ENCODE measurements at regions not wholly inside any gene's neighbourhood (a gene's known extent, or its start where the extent isn't known, plus 50 kb on each side); places are given as distances from the start of the nearest gene placed in this dataset.

DNA sequence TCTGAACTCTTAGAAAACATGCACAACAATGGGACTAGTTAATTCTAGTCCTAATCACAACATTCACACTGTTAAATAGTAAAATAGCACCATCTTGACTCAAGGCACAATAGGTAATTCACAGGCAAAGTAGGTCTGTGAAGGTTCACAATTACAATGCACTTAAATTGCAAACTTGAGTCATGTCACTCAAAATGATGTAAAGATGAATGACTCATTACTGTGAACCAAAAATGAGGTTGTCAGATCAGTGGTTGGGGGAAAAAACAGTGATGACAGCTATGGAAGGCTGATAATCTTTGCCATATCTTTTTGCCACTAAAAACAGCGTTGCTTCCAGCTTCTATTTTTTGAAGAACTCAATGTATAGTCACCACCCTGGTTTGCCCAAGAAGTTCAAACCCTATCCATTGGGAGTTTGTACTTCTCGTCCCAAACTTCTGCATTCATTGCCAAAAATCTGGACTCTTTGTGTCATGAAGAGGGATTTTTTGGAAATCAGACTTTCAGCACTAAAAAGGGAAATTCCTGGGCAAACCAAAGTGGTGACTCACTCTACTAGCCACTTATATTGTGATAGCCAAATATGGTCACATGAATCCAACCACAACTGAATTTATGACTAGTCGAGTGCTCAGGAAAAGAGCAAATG, 200.9 kb upstream of the TMTC4 start:
- intact Hi-C loops (cut with micrococcal nuclease), result no loop called here
- TF ChIP-seq CTCF (IDR thresholded peaks at IDR 0.05 in 2 of 3, conservative IDR thresholded peaks at IDR 0.05 in 1 of 3; ENCODE audit: borderline replicate concordance in 1 of 3, insufficient read depth in 1 of 3, low read depth in 2 of 3, low read length in 2 of 3) (no peak), POLR2AphosphoS5 (IDR thresholded peaks at IDR 0.05; ENCODE audit: low read depth, low read length) (no peak), CEBPB (IDR thresholded peaks at IDR 0.05; ENCODE audit: low read depth) (no peak), RAD21 (IDR thresholded peaks at IDR 0.05; ENCODE audit: low read depth) (no peak), SP1 (IDR thresholded peaks at IDR 0.05; ENCODE audit: low read depth) (no peak)
- Histone ChIP-seq H3K9ac (ENCODE audit: low read length) (no peak overlapping the region), H3K4me3 (replicated peaks in 1 of 2; ENCODE audit: low read depth in 1 of 2, low read length in 2 of 2) (no peak overlapping the region), H3K79me2 (ENCODE audit: insufficient read depth, low read length) (no peaks in the 10 kb centered on the region), H3K27ac (ENCODE audit: low read depth, low read length) (no peak overlapping the region), H3K4me1 (ENCODE audit: control insufficient read depth in 1 of 2, insufficient read depth in 2 of 2, low read length in 2 of 2) (no peaks in the 10 kb centered on the region), H4K20me1 (ENCODE audit: insufficient read depth) (no peaks in the 10 kb centered on the region), H3K36me3 (ENCODE audit: control insufficient read depth in 1 of 2, insufficient read depth in 2 of 2, low read length in 2 of 2) (no peaks in the 10 kb centered on the region), H3K27me3 (ENCODE audit: insufficient read depth, low read length) (peaks cover 17% of the 10 kb centered on the region; the same call in 1 of the 2 replicates), H3K4me2 (ENCODE audit: low read length) (no peak overlapping the region), H2AFZ (ENCODE audit: low read depth, low read length, poor library complexity, severe bottlenecking) (no peak overlapping the region), H3K9me2 (ENCODE audit: insufficient read depth) (no peaks in the 10 kb centered on the region), H3K9me3 (ENCODE audit: control insufficient read depth in 1 of 2, insufficient read depth in 1 of 2, low read depth in 1 of 2, low read length in 2 of 2) (0 out of 4 replicates have a peak, but pooled peaks cover 0 to 3% of the 10 kb centered on the region in 2 experiments)
- ChIA-PET POLR2A (no interaction called here), RAD21 (ENCODE audit: low non-redundant PET in 1 of 2, low total read pairs in 2 of 2, uncharacterized antibody in 2 of 2, unreplicated experiment in 2 of 2) (no interaction called here), CTCF (no interaction called here)
- no TSS peak for BruUV-seq (replicated peaks)
- DNase-seq (ENCODE audit: low read depth, low spot score) (no peak), ATAC-seq (no peak)

GRCh38 chr13:100872761-100873160, 198.2 kb upstream of the TMTC4 start:
- Histone ChIP-seq H3K9me2 (ENCODE audit: insufficient read depth) (no peaks in the 10 kb centered on the region), H3K36me3 (ENCODE audit: control insufficient read depth in 1 of 2, insufficient read depth in 2 of 2, low read length in 2 of 2) (no peaks in the 10 kb centered on the region), H3K27ac (ENCODE audit: low read depth, low read length) (no peak overlapping the region), H3K4me1 (ENCODE audit: control insufficient read depth in 1 of 2, insufficient read depth in 2 of 2, low read length in 2 of 2) (no peaks in the 10 kb centered on the region), H3K9me3 (ENCODE audit: control insufficient read depth in 1 of 2, insufficient read depth in 1 of 2, low read depth in 1 of 2, low read length in 2 of 2) (0 out of 4 replicates have a peak, but pooled peaks cover 0 to 3% of the 10 kb centered on the region in 2 experiments), H2AFZ (ENCODE audit: low read depth, low read length, poor library complexity, severe bottlenecking) (no peak overlapping the region), H3K4me3 (replicated peaks in 1 of 2; ENCODE audit: low read depth in 1 of 2, low read length in 2 of 2) (no peak overlapping the region), H3K79me2 (ENCODE audit: insufficient read depth, low read length) (no peaks in the 10 kb centered on the region), H4K20me1 (ENCODE audit: insufficient read depth) (no peaks in the 10 kb centered on the region), H3K4me2 (ENCODE audit: low read length) (no peak overlapping the region), H3K9ac (ENCODE audit: low read length) (no peak overlapping the region), H3K27me3 (ENCODE audit: insufficient read depth, low read length) (peaks cover 19% of the 10 kb centered on the region; the same call in 1 of the 2 replicates)
- BruUV-seq (replicated peaks), result no TSS peak
- ChIA-PET CTCF (no interaction called here), RAD21 (ENCODE audit: low non-redundant PET in 1 of 2, low total read pairs in 2 of 2, uncharacterized antibody in 2 of 2, unreplicated experiment in 2 of 2) (no interaction called here), POLR2A (no interaction called here)
- no peak for DNase-seq (ENCODE audit: low read depth, low spot score)
- no peak for TF ChIP-seq POLR2AphosphoS5 (IDR thresholded peaks at IDR 0.05; ENCODE audit: low read depth, low read length)
- no peak for TF ChIP-seq JUND (IDR thresholded peaks at IDR 0.05)
- TF ChIP-seq SIN3A (IDR thresholded peaks at IDR 0.05; ENCODE audit: low read depth), result no peak
- TF ChIP-seq SRF (IDR thresholded peaks at IDR 0.05; ENCODE audit: low read depth), result no peak
- no peak for TF ChIP-seq ZBTB33 (IDR thresholded peaks at IDR 0.05; ENCODE audit: extremely low read depth, insufficient replicate concordance, low read length)
- no peak for TF ChIP-seq POLR2A (IDR thresholded peaks at IDR 0.05; ENCODE audit: borderline replicate concordance, extremely low read depth, insufficient read depth, insufficient read length)
- TF ChIP-seq, protein P1, sequence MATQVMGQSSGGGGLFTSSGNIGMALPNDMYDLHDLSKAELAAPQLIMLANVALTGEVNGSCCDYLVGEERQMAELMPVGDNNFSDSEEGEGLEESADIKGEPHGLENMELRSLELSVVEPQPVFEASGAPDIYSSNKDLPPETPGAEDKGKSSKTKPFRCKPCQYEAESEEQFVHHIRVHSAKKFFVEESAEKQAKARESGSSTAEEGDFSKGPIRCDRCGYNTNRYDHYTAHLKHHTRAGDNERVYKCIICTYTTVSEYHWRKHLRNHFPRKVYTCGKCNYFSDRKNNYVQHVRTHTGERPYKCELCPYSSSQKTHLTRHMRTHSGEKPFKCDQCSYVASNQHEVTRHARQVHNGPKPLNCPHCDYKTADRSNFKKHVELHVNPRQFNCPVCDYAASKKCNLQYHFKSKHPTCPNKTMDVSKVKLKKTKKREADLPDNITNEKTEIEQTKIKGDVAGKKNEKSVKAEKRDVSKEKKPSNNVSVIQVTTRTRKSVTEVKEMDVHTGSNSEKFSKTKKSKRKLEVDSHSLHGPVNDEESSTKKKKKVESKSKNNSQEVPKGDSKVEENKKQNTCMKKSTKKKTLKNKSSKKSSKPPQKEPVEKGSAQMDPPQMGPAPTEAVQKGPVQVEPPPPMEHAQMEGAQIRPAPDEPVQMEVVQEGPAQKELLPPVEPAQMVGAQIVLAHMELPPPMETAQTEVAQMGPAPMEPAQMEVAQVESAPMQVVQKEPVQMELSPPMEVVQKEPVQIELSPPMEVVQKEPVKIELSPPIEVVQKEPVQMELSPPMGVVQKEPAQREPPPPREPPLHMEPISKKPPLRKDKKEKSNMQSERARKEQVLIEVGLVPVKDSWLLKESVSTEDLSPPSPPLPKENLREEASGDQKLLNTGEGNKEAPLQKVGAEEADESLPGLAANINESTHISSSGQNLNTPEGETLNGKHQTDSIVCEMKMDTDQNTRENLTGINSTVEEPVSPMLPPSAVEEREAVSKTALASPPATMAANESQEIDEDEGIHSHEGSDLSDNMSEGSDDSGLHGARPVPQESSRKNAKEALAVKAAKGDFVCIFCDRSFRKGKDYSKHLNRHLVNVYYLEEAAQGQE (IDR thresholded peaks at IDR 0.05; ENCODE audit: low read depth), result no peak
- no peak for TF ChIP-seq ZNF274 (IDR thresholded peaks at IDR 0.05; ENCODE audit: low read depth, low read length)
- no peak for TF ChIP-seq ZFX (IDR thresholded peaks at IDR 0.05)
- no peak for TF ChIP-seq ELF1 (IDR thresholded peaks at IDR 0.05; ENCODE audit: borderline replicate concordance, low read depth)
- intact Hi-C loops (cut with micrococcal nuclease), result no loop called here
- no peak for ATAC-seq

Measured in HCT116 (cell line).